B cell (primary cell): ENCODE measurements at regions not wholly inside any gene's neighbourhood (a gene's known extent, or its start where the extent isn't known, plus 50 kb on each side); places are given as distances from the start of the nearest gene placed in this dataset.

Experiments
- ATAC-seq: fragments of 200-7000 bp; cut with Tn5 transposase; one replicate; pipeline ENCODE4 v1.10.0; 2021; ENCODE audit warnings: low read depth, mild to moderate bottlenecking, moderate number of reproducible peaks, moderate library complexity
- CTCF ChIA-PET: fragments of 350-600 bp; sonication (Branson Sonifier 250); formaldehyde crosslinking; loops from one replicate; lab custom pipeline; 2021; ENCODE audit warnings: antibody characterized with exemption, inconsistent platforms; lab: Charles Lee
- POLR2A ChIA-PET: fragments of 350-600 bp; sonication (Branson Sonifier 250); formaldehyde crosslinking; loops from one replicate; lab custom pipeline; 2021; ENCODE audit warnings: antibody characterized with exemption; lab: Charles Lee
- DNase-seq: peaks from one replicate; pipeline ENCODE4 v3.0.0; 2013
- H2AFZ ChIP-seq: 2 replicates; pipeline ENCODE4 v1.6.1; 2012; ENCODE audit warnings: mild to moderate bottlenecking, low read depth, low read length; ENCODE audit not compliant: insufficient read depth, poor library complexity, severe bottlenecking
- H3K27ac ChIP-seq, 2 donors: 1 replicate in 1 of 2; 2 replicates in 1 of 2; pipeline ENCODE4 v1.5.1; 2012 to 2013; ENCODE audit warnings: low read length in 2 of 2, mild to moderate bottlenecking in 2 of 2, moderate library complexity in 1 of 2
- H3K27me3 ChIP-seq, 4 experiments: fragments of 200-600 bp in 1 of 4; sonication (generic) in 1 of 4; replicated peaks in 1 of 4; 1 replicate in 2 of 4; 2 replicates in 2 of 4; pipeline versions ENCODE4 v1.6.1 to v1.7.0; 2013 to 2016; ENCODE audit warnings: low read length in 3 of 4, mild to moderate bottlenecking in 2 of 4, mixed read lengths in 1 of 4, moderate library complexity in 1 of 4; ENCODE audit not compliant: insufficient read depth in 4 of 4, control insufficient read depth in 3 of 4; ENCODE audit errors: control extremely low read depth in 1 of 4
- H3K36me3 ChIP-seq, 2 experiments: replicated peaks in 1 of 2; 1 replicate in 1 of 2; 2 replicates in 1 of 2; pipeline versions ENCODE4 v1.6.1 to v1.7.1; 2013; ENCODE audit warnings: low read length in 1 of 2; ENCODE audit not compliant: insufficient read depth in 2 of 2, control insufficient read depth in 1 of 2; ENCODE audit errors: control extremely low read depth in 1 of 2, extremely low read depth in 1 of 2
- H3K4me1 ChIP-seq, 2 donors: fragments of 200-600 bp in 1 of 2; sonication (generic) in 1 of 2; 1 replicate in 1 of 2; 2 replicates in 1 of 2; pipeline versions ENCODE4 v1.5.1 to v1.6.1; 2013 to 2017; ENCODE audit warnings: low read length in 2 of 2; ENCODE audit not compliant: control insufficient read depth in 2 of 2, insufficient read depth in 2 of 2
- H3K4me2 ChIP-seq: replicated peaks from 2 replicates; pipeline ENCODE3; 2012; ENCODE audit warnings: mild to moderate bottlenecking, low read depth, low read length; ENCODE audit not compliant: poor library complexity, severe bottlenecking
- H3K4me3 ChIP-seq, 5 experiments: fragments of 200-600 bp in 1 of 5; sonication (generic) in 1 of 5; 1 replicate in 3 of 5; 2 replicates in 2 of 5; pipeline versions ENCODE4 v1.5.1 to v1.7.0; 2011 to 2016; ENCODE audit warnings: low read length in 4 of 5, mild to moderate bottlenecking in 4 of 5, low read depth in 2 of 5, control low read depth in 1 of 5, moderate library complexity in 1 of 5; ENCODE audit not compliant: insufficient read depth in 1 of 5; ENCODE audit errors: control extremely low read depth in 1 of 5, extremely low read depth in 1 of 5
- H3K79me2 ChIP-seq: fragments of 200-600 bp; sonication (generic); one replicate; pipeline ENCODE4 v1.6.0; 2016; ENCODE audit warnings: low read length; ENCODE audit not compliant: control insufficient read depth, insufficient read depth
- H3K9ac ChIP-seq: fragments of 200-600 bp; sonication (generic); 2 replicates; pipeline ENCODE4 v1.6.1; 2017; ENCODE audit warnings: mild to moderate bottlenecking, low read length, moderate library complexity
- H3K9me3 ChIP-seq, 3 donors: one replicate each; pipeline versions ENCODE4 v1.6.1 to v1.7.1; 2013; ENCODE audit warnings: low read length in 2 of 3; ENCODE audit not compliant: control insufficient read depth in 2 of 3, insufficient read depth in 1 of 3; ENCODE audit errors: control extremely low read depth in 1 of 3
- H4K20me1 ChIP-seq: 2 replicates; pipeline ENCODE4 v1.6.0; 2012; ENCODE audit warnings: mild to moderate bottlenecking, low read length; ENCODE audit not compliant: insufficient read depth, control insufficient read depth, poor library complexity, severe bottlenecking
- H3K27ac Mint-ChIP-seq: one replicate; pipeline ENCODE4 v1.8.0; 2021; ENCODE audit warnings: mixed read lengths
- H3K27me3 Mint-ChIP-seq: one replicate; pipeline ENCODE4 v1.8.0; 2021; ENCODE audit warnings: mixed read lengths
- H3K4me1 Mint-ChIP-seq: one replicate; pipeline ENCODE4 v1.8.0; 2021; ENCODE audit warnings: mixed read lengths
- H3K4me3 Mint-ChIP-seq: one replicate; pipeline ENCODE4 v1.8.0; 2021; ENCODE audit warnings: mixed read lengths
- H3K9me3 Mint-ChIP-seq: one replicate; pipeline ENCODE4 v1.8.0; 2022; ENCODE audit warnings: mixed read lengths; ENCODE audit not compliant: insufficient read depth
- EZH2 ChIP-seq: IDR thresholded peaks from 2 replicates; pipeline ENCODE4 v1.6.1; 2012; ENCODE audit warnings: borderline replicate concordance, low read depth, mild to moderate bottlenecking, moderate library complexity, low read length; ENCODE audit not compliant: insufficient read depth, poor library complexity, severe bottlenecking
- WGBS: methylation state at CpG from one replicate; pipeline ENCODE4 v1.1.5; 2013; ENCODE audit warnings: missing lambda C conversion rate; ENCODE audit not compliant: insufficient coverage; 5-methylcytosine and 5-hydroxymethylcytosine counted together
- intact Hi-C: fragments of 100-400 bp; cut with micrococcal nuclease; formaldehyde crosslinking; loops from one replicate; pipeline ENCODE4 v1.10.0; 2022
- TF ChIP-seq, protein P1 (sequence below): fragments of 200-600 bp; IDR thresholded peaks from one replicate; pipeline ENCODE4 v1.8.0; 2022; ENCODE audit warnings: antibody characterized with exemption, mild to moderate bottlenecking

DNA sequence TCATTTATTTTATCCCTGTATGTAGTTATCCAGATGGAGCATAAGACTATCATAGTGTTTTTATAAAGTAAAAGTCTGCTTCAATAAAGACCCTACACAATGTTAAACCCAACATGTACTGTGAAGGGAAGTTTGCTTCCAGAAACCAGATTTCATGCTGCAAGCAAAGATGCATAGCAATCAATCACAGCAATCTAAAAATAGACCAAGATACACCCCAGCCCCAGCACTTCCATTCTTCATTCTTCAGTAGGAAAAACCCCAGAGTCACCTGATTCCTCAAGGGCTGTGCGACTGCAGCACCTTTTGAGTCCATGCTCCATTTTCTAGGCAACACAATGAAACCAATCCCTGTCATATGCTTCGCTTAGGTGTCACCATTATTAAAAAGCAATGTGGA is 66.9 kb upstream of the PDE1C start:
- Mint-ChIP-seq H3K27me3 (no peaks in the 10 kb centered on the region), H3K27ac (no peak overlapping the region), H3K4me1 (no peaks in the 10 kb centered on the region), H3K9me3 (peaks cover 6% of the 10 kb centered on the region), H3K4me3 (no peak overlapping the region)
- Histone ChIP-seq H3K9ac (no peak overlapping the region), H3K9me3 (no peaks in the 10 kb centered on the region), H3K4me2 (no peak overlapping the region), H3K27ac (no peak overlapping the region), H3K27me3 (no peaks in the 10 kb centered on the region), H3K4me3 (no peak overlapping the region), H2AFZ (no peak overlapping the region), H3K36me3 (no peaks in the 10 kb centered on the region), H4K20me1 (no peaks in the 10 kb centered on the region), H3K4me1 (no peaks in the 10 kb centered on the region), H3K79me2 (no peaks in the 10 kb centered on the region)
- ATAC-seq (no peak), DNase-seq (no peak)
- ChIA-PET CTCF (no interaction called here), POLR2A (no interaction called here)
- WGBS, result 80% methylated on average over 1 of the region's 2 CpGs
- no peak for TF ChIP-seq EZH2
- TF ChIP-seq, protein P1, sequence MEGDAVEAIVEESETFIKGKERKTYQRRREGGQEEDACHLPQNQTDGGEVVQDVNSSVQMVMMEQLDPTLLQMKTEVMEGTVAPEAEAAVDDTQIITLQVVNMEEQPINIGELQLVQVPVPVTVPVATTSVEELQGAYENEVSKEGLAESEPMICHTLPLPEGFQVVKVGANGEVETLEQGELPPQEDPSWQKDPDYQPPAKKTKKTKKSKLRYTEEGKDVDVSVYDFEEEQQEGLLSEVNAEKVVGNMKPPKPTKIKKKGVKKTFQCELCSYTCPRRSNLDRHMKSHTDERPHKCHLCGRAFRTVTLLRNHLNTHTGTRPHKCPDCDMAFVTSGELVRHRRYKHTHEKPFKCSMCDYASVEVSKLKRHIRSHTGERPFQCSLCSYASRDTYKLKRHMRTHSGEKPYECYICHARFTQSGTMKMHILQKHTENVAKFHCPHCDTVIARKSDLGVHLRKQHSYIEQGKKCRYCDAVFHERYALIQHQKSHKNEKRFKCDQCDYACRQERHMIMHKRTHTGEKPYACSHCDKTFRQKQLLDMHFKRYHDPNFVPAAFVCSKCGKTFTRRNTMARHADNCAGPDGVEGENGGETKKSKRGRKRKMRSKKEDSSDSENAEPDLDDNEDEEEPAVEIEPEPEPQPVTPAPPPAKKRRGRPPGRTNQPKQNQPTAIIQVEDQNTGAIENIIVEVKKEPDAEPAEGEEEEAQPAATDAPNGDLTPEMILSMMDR, result no peak
- intact Hi-C loops, result no loop called here

DNA sequence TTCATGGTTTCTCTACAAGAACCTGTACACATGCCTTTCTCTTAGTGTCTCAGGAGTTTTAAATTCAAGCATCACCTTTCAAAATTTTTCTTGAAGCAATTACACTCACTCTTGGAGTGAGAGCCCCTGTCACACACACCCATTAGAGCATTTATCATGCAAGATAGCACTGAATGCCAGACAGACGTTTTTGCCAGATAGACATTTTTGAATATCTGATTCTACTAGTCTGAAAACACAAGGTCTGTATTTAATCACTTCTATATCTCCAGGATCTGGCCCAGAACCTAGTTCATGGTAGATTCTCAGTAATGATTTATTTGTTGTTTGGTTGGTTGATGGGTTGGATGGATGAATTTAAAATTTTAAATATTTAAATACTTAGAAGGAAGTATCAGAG is 60.9 kb upstream of the PDE1C start:
- no peak overlapping the region for H3K4me3 Mint-ChIP-seq
- Histone ChIP-seq H3K4me1 (no peaks in the 10 kb centered on the region), H3K4me2 (no peak overlapping the region), H3K27ac (no peak overlapping the region), H3K27me3 (no peaks in the 10 kb centered on the region), H3K9me3 (no peaks in the 10 kb centered on the region), H4K20me1 (no peaks in the 10 kb centered on the region), H3K36me3 (no peaks in the 10 kb centered on the region), H3K9ac (no peak overlapping the region), H2AFZ (no peak overlapping the region), H3K79me2 (no peaks in the 10 kb centered on the region), H3K4me3 (no peak overlapping the region)
- no CpG with 5 or more reads among the region's 1 CpG for WGBS
- H3K9me3 Mint-ChIP-seq, result peaks cover 12% of the 10 kb centered on the region
- no peaks in the 10 kb centered on the region for H3K27me3 Mint-ChIP-seq
- ATAC-seq (no peak), DNase-seq (no peak)
- H3K27ac Mint-ChIP-seq, result no peak overlapping the region
- POLR2A ChIA-PET, result no interaction called here
- TF ChIP-seq EZH2, result no peak
- TF ChIP-seq, protein P1, result no peak
- CTCF ChIA-PET, result no interaction called here
- intact Hi-C loops, result no loop called here
- no peaks in the 10 kb centered on the region for H3K4me1 Mint-ChIP-seq
